ENCODE measurements at regions not wholly inside any gene's neighbourhood (a gene's known extent, or its start where the extent isn't known, plus 50 kb on each side); places are given as distances from the start of the nearest gene placed in this dataset.

GRCh38 chr2:11024259-11024645, 112.5 kb downstream of the KCNF1 start:
- no peak overlapping the region for H3K18ac ChIP-seq (ENCODE audit: low read length)
- H2BK5ac ChIP-seq (ENCODE audit: low read length): no peak overlapping the region
- DNase-seq: no peak
- no peak overlapping the region for H2AK5ac ChIP-seq (ENCODE audit: low read length)
- no peaks in the 10 kb centered on the region for H3K36me3 ChIP-seq (ENCODE audit: control insufficient read depth, insufficient read depth, low read length)
- H3K9ac ChIP-seq (ENCODE audit: low read length): no peak overlapping the region
- H3K4me2 ChIP-seq (ENCODE audit: low read length): no peak overlapping the region
- no peak overlapping the region for H3K27ac ChIP-seq (ENCODE audit: low read depth, low read length)
- H3K27me3 ChIP-seq (ENCODE audit: insufficient read depth, low read length, poor library complexity): no peaks in the 10 kb centered on the region
- H3K4me3 ChIP-seq (ENCODE audit: low read length): no peak overlapping the region
- H4K8ac ChIP-seq (ENCODE audit: low read depth, low read length): no peak overlapping the region
- H3K79me2 ChIP-seq (ENCODE audit: control insufficient read depth, insufficient read depth, low read length): no peaks in the 10 kb centered on the region
- H3K4ac ChIP-seq (ENCODE audit: low read depth, low read length): no peak overlapping the region
- no peak overlapping the region for H4K5ac ChIP-seq (ENCODE audit: low read length)
- H3K23ac ChIP-seq (ENCODE audit: low read length): no peak overlapping the region
- H3K4me1 ChIP-seq (ENCODE audit: control insufficient read depth, low read depth, low read length): no peaks in the 10 kb centered on the region
- WGBS (ENCODE audit: extremely low coverage, insufficient coverage, low lambda C conversion rate): no CpG with 5 or more reads among the region's 14 CpGs
- no peak overlapping the region for H2BK120ac ChIP-seq (ENCODE audit: low read depth, low read length)
- H3K56ac ChIP-seq (ENCODE audit: low read length): no peak overlapping the region
- H3K79me1 ChIP-seq (ENCODE audit: low read length): no peaks in the 10 kb centered on the region
- H2BK15ac ChIP-seq (replicated peaks; ENCODE audit: low read depth): no peak overlapping the region

GRCh38 chr2:11024687-11025086, 113.0 kb downstream of the KCNF1 start:
- H2BK15ac ChIP-seq (replicated peaks; ENCODE audit: low read depth): no peak overlapping the region
- no peak for DNase-seq
- no peaks in the 10 kb centered on the region for H3K36me3 ChIP-seq (ENCODE audit: control insufficient read depth, insufficient read depth, low read length)
- no peak overlapping the region for H3K23ac ChIP-seq (ENCODE audit: low read length)
- no peak overlapping the region for H3K4me2 ChIP-seq (ENCODE audit: low read length)
- no peak overlapping the region for H3K4ac ChIP-seq (ENCODE audit: low read depth, low read length)
- H2BK5ac ChIP-seq (ENCODE audit: low read length): no peak overlapping the region
- H3K9ac ChIP-seq (ENCODE audit: low read length): no peak overlapping the region
- no peak overlapping the region for H3K18ac ChIP-seq (ENCODE audit: low read length)
- H3K4me1 ChIP-seq (ENCODE audit: control insufficient read depth, low read depth, low read length): no peaks in the 10 kb centered on the region
- no peak overlapping the region for H3K56ac ChIP-seq (ENCODE audit: low read length)
- H3K79me1 ChIP-seq (ENCODE audit: low read length): no peaks in the 10 kb centered on the region
- no peak overlapping the region for H2BK120ac ChIP-seq (ENCODE audit: low read depth, low read length)
- no peak overlapping the region for H2AK5ac ChIP-seq (ENCODE audit: low read length)
- no peaks in the 10 kb centered on the region for H3K27me3 ChIP-seq (ENCODE audit: insufficient read depth, low read length, poor library complexity)
- no peak overlapping the region for H3K4me3 ChIP-seq (ENCODE audit: low read length)
- no peak overlapping the region for H4K8ac ChIP-seq (ENCODE audit: low read depth, low read length)
- WGBS (ENCODE audit: extremely low coverage, insufficient coverage, low lambda C conversion rate): no CpG with 5 or more reads among the region's 7 CpGs
- H3K79me2 ChIP-seq (ENCODE audit: control insufficient read depth, insufficient read depth, low read length): no peaks in the 10 kb centered on the region
- no peak overlapping the region for H3K27ac ChIP-seq (ENCODE audit: low read depth, low read length)
- no peak overlapping the region for H4K5ac ChIP-seq (ENCODE audit: low read length)

- Histone ChIP-seq H3K23ac (ENCODE audit: low read length) (no peak overlapping the region), H3K79me2 (ENCODE audit: control insufficient read depth, insufficient read depth, low read length) (no peaks in the 10 kb centered on the region), H3K4me3 (ENCODE audit: low read length) (no peak overlapping the region), H3K36me3 (ENCODE audit: control insufficient read depth, insufficient read depth, low read length) (no peaks in the 10 kb centered on the region), H3K4me2 (ENCODE audit: low read length) (no peak overlapping the region), H2AK5ac (ENCODE audit: low read length) (no peak overlapping the region), H2BK5ac (ENCODE audit: low read length) (no peak overlapping the region), H3K27me3 (ENCODE audit: insufficient read depth, low read length, poor library complexity) (no peaks in the 10 kb centered on the region), H3K4me1 (ENCODE audit: control insufficient read depth, low read depth, low read length) (no peaks in the 10 kb centered on the region), H3K27ac (ENCODE audit: low read depth, low read length) (no peak overlapping the region), H3K56ac (ENCODE audit: low read length) (no peak overlapping the region), H4K8ac (ENCODE audit: low read depth, low read length) (no peak overlapping the region), H4K5ac (ENCODE audit: low read length) (no peak overlapping the region), H3K18ac (ENCODE audit: low read length) (no peak overlapping the region), H3K9ac (ENCODE audit: low read length) (no peak overlapping the region), H3K4ac (ENCODE audit: low read depth, low read length) (no peak overlapping the region), H2BK120ac (ENCODE audit: low read depth, low read length) (no peak overlapping the region), H2BK15ac (replicated peaks; ENCODE audit: low read depth) (no peak overlapping the region), H3K79me1 (ENCODE audit: low read length) (no peaks in the 10 kb centered on the region)
- WGBS (ENCODE audit: extremely low coverage, insufficient coverage, low lambda C conversion rate): no CpG with 5 or more reads among the region's 15 CpGs
- no peak for DNase-seq
These were observed 114.7 kb downstream of the KCNF1 start for GRCh38 chr2:11026286-11026921.

- WGBS (ENCODE audit: extremely low coverage, insufficient coverage, low lambda C conversion rate): no CpG with 5 or more reads among the region's 7 CpGs
- no peak overlapping the region for H3K23ac ChIP-seq (ENCODE audit: low read length)
- no peak overlapping the region for H2AK5ac ChIP-seq (ENCODE audit: low read length)
- no peaks in the 10 kb centered on the region for H3K27me3 ChIP-seq (ENCODE audit: insufficient read depth, low read length, poor library complexity)
- H3K56ac ChIP-seq (ENCODE audit: low read length): no peak overlapping the region
- H3K79me2 ChIP-seq (ENCODE audit: control insufficient read depth, insufficient read depth, low read length): no peaks in the 10 kb centered on the region
- no peaks in the 10 kb centered on the region for H3K36me3 ChIP-seq (ENCODE audit: control insufficient read depth, insufficient read depth, low read length)
- H3K27ac ChIP-seq (ENCODE audit: low read depth, low read length): no peak overlapping the region
- H4K8ac ChIP-seq (ENCODE audit: low read depth, low read length): no peak overlapping the region
- H2BK15ac ChIP-seq (replicated peaks; ENCODE audit: low read depth): no peak overlapping the region
- H3K79me1 ChIP-seq (ENCODE audit: low read length): no peaks in the 10 kb centered on the region
- H2BK5ac ChIP-seq (ENCODE audit: low read length): no peak overlapping the region
- no peak for DNase-seq
- no peak overlapping the region for H2BK120ac ChIP-seq (ENCODE audit: low read depth, low read length)
- no peak overlapping the region for H3K4ac ChIP-seq (ENCODE audit: low read depth, low read length)
- no peak overlapping the region for H4K5ac ChIP-seq (ENCODE audit: low read length)
- H3K4me3 ChIP-seq (ENCODE audit: low read length): no peak overlapping the region
- H3K4me2 ChIP-seq (ENCODE audit: low read length): no peak overlapping the region
- H3K18ac ChIP-seq (ENCODE audit: low read length): no peak overlapping the region
- no peak overlapping the region for H3K9ac ChIP-seq (ENCODE audit: low read length)
- H3K4me1 ChIP-seq (ENCODE audit: control insufficient read depth, low read depth, low read length): no peaks in the 10 kb centered on the region
These were observed 115.5 kb downstream of the KCNF1 start for GRCh38 chr2:11027195-11027594.

GRCh38 chr2:11028407-11028916, 116.7 kb downstream of the KCNF1 start:
- peak; percentile 11 for DNase-seq
- H2BK5ac ChIP-seq (ENCODE audit: low read length): no peak overlapping the region
- H2AK5ac ChIP-seq (ENCODE audit: low read length): no peak overlapping the region
- no peak overlapping the region for H3K4me2 ChIP-seq (ENCODE audit: low read length)
- no peak overlapping the region for H2BK120ac ChIP-seq (ENCODE audit: low read depth, low read length)
- H3K27me3 ChIP-seq (ENCODE audit: insufficient read depth, low read length, poor library complexity): no peaks in the 10 kb centered on the region
- H3K4me1 ChIP-seq (ENCODE audit: control insufficient read depth, low read depth, low read length): no peaks in the 10 kb centered on the region
- H3K36me3 ChIP-seq (ENCODE audit: control insufficient read depth, insufficient read depth, low read length): no peaks in the 10 kb centered on the region
- H3K79me1 ChIP-seq (ENCODE audit: low read length): no peaks in the 10 kb centered on the region
- no peak overlapping the region for H3K56ac ChIP-seq (ENCODE audit: low read length)
- no peak overlapping the region for H4K5ac ChIP-seq (ENCODE audit: low read length)
- H3K9ac ChIP-seq (ENCODE audit: low read length): no peak overlapping the region
- no peak overlapping the region for H3K27ac ChIP-seq (ENCODE audit: low read depth, low read length)
- no peak overlapping the region for H3K4ac ChIP-seq (ENCODE audit: low read depth, low read length)
- no peak overlapping the region for H3K23ac ChIP-seq (ENCODE audit: low read length)
- no peak overlapping the region for H3K4me3 ChIP-seq (ENCODE audit: low read length)
- no peak overlapping the region for H4K8ac ChIP-seq (ENCODE audit: low read depth, low read length)
- H2BK15ac ChIP-seq (replicated peaks; ENCODE audit: low read depth): no peak overlapping the region
- no peaks in the 10 kb centered on the region for H3K79me2 ChIP-seq (ENCODE audit: control insufficient read depth, insufficient read depth, low read length)
- no peak overlapping the region for H3K18ac ChIP-seq (ENCODE audit: low read length)
- WGBS (ENCODE audit: extremely low coverage, insufficient coverage, low lambda C conversion rate): no CpG with 5 or more reads among the region's 5 CpGs

- Histone ChIP-seq H3K18ac (ENCODE audit: low read length) (no peak overlapping the region), H3K79me1 (ENCODE audit: low read length) (no peaks in the 10 kb centered on the region), H4K8ac (ENCODE audit: low read depth, low read length) (no peak overlapping the region), H3K4ac (ENCODE audit: low read depth, low read length) (no peak overlapping the region), H3K4me3 (ENCODE audit: low read length) (no peak overlapping the region), H3K27me3 (ENCODE audit: insufficient read depth, low read length, poor library complexity) (no peaks in the 10 kb centered on the region), H2BK5ac (ENCODE audit: low read length) (no peak overlapping the region), H3K36me3 (ENCODE audit: control insufficient read depth, insufficient read depth, low read length) (no peaks in the 10 kb centered on the region), H2BK120ac (ENCODE audit: low read depth, low read length) (no peak overlapping the region), H3K27ac (ENCODE audit: low read depth, low read length) (no peak overlapping the region), H2BK15ac (replicated peaks; ENCODE audit: low read depth) (no peak overlapping the region), H3K23ac (ENCODE audit: low read length) (no peak overlapping the region), H3K79me2 (ENCODE audit: control insufficient read depth, insufficient read depth, low read length) (no peaks in the 10 kb centered on the region), H2AK5ac (ENCODE audit: low read length) (no peak overlapping the region), H4K5ac (ENCODE audit: low read length) (no peak overlapping the region), H3K9ac (ENCODE audit: low read length) (no peak overlapping the region), H3K56ac (ENCODE audit: low read length) (no peak overlapping the region), H3K4me1 (ENCODE audit: control insufficient read depth, low read depth, low read length) (no peaks in the 10 kb centered on the region), H3K4me2 (ENCODE audit: low read length) (no peak overlapping the region)
- DNase-seq: peak; percentile 58
- no CpG with 5 or more reads among the region's 6 CpGs for WGBS (ENCODE audit: extremely low coverage, insufficient coverage, low lambda C conversion rate)
These were observed 117.4 kb downstream of the KCNF1 start for GRCh38 chr2:11029136-11029535.
